ENCODE measurements at regions not wholly inside any gene's neighbourhood (a gene's known extent, or its start where the extent isn't known, plus 50 kb on each side); places are given as distances from the start of the nearest gene placed in this dataset.

GRCh38 chr9:12566404-12567090, 126.6 kb upstream of the TYRP1 start:
- Histone ChIP-seq H3K9me3 (ENCODE audit: insufficient read depth, low read depth) (no peaks in the 10 kb centered on the region), H3K36me3 (ENCODE audit: low read depth) (no peaks in the 10 kb centered on the region), H3K4me2 (no peak overlapping the region), H3K4me1 (replicated peaks; ENCODE audit: insufficient read depth) (no peaks in the 10 kb centered on the region), H3K4me3 (no peak overlapping the region), H4K20me1 (ENCODE audit: insufficient read depth) (no peaks in the 10 kb centered on the region), H3K27ac (no peak overlapping the region), H3K27me3 (ENCODE audit: insufficient read depth, low read depth) (no peaks in the 10 kb centered on the region), H2AFZ (no peak overlapping the region), H3K79me2 (ENCODE audit: low read depth) (no peaks in the 10 kb centered on the region), H3F3A (ENCODE audit: insufficient read depth, low read depth) (no peaks in the 10 kb centered on the region), H3K9me2 (ENCODE audit: insufficient read depth) (no peaks in the 10 kb centered on the region)
- ChIA-PET POLR2A (ENCODE audit: unreplicated experiment) (no interaction called here), CTCF (no interaction called here)
- intact Hi-C loops (cut with micrococcal nuclease; ENCODE audit: unreplicated experiment), result no loop called here
- DNase-seq, result no peak
- TF ChIP-seq CTCF (conservative IDR thresholded peaks at IDR 0.05) (no peak), EZH2 (IDR thresholded peaks at IDR 0.05; ENCODE audit: low read depth) (no peak)
- BruUV-seq (replicated peaks), result no TSS peak

- Histone ChIP-seq H3K4me1 (replicated peaks; ENCODE audit: insufficient read depth) (no peaks in the 10 kb centered on the region), H3K27me3 (ENCODE audit: insufficient read depth, low read depth) (no peaks in the 10 kb centered on the region), H3K36me3 (ENCODE audit: low read depth) (no peaks in the 10 kb centered on the region), H3K9me2 (ENCODE audit: insufficient read depth) (no peaks in the 10 kb centered on the region), H3K27ac (no peak overlapping the region), H4K20me1 (ENCODE audit: insufficient read depth) (no peaks in the 10 kb centered on the region), H3K79me2 (ENCODE audit: low read depth) (no peaks in the 10 kb centered on the region), H3F3A (ENCODE audit: insufficient read depth, low read depth) (no peaks in the 10 kb centered on the region), H2AFZ (no peak overlapping the region), H3K4me3 (no peak overlapping the region), H3K4me2 (no peak overlapping the region), H3K9me3 (ENCODE audit: insufficient read depth, low read depth) (no peaks in the 10 kb centered on the region)
- CTCF ChIA-PET, result no interaction called here
- no TSS peak for BruUV-seq (replicated peaks)
- intact Hi-C loops (cut with micrococcal nuclease; ENCODE audit: unreplicated experiment), result no loop called here
- TF ChIP-seq EZH2 (IDR thresholded peaks at IDR 0.05; ENCODE audit: low read depth), result no peak
- no peak for TF ChIP-seq CTCF (conservative IDR thresholded peaks at IDR 0.05)
- no peak for DNase-seq
- POLR2A ChIA-PET (ENCODE audit: unreplicated experiment), result no interaction called here
These were observed 108.3 kb upstream of the TYRP1 start for GRCh38 chr9:12584656-12585522.

GRCh38 chr9:12595400-12595799, 97.8 kb upstream of the TYRP1 start:
- no TSS peak for BruUV-seq (replicated peaks)
- no peak for DNase-seq
- no peaks in the 10 kb centered on the region for H3K27me3 ChIP-seq (ENCODE audit: insufficient read depth, low read depth)
- no peak overlapping the region for H3K27ac ChIP-seq
- POLR2A ChIA-PET (ENCODE audit: unreplicated experiment), result no interaction called here
- no peaks in the 10 kb centered on the region for H3K79me2 ChIP-seq (ENCODE audit: low read depth)
- TF ChIP-seq CTCF (conservative IDR thresholded peaks at IDR 0.05) (no peak), EZH2 (IDR thresholded peaks at IDR 0.05; ENCODE audit: low read depth) (no peak)
- no peaks in the 10 kb centered on the region for H4K20me1 ChIP-seq (ENCODE audit: insufficient read depth)
- H3K4me3 ChIP-seq, result no peak overlapping the region
- H3K4me2 ChIP-seq, result no peak overlapping the region
- no peaks in the 10 kb centered on the region for H3K4me1 ChIP-seq (replicated peaks; ENCODE audit: insufficient read depth)
- no peaks in the 10 kb centered on the region for H3K36me3 ChIP-seq (ENCODE audit: low read depth)
- CTCF ChIA-PET, result no interaction called here
- H3K9me2 ChIP-seq (ENCODE audit: insufficient read depth), result no peaks in the 10 kb centered on the region
- no peaks in the 10 kb centered on the region for H3K9me3 ChIP-seq (ENCODE audit: insufficient read depth, low read depth)
- H2AFZ ChIP-seq, result no peak overlapping the region
- intact Hi-C loops (cut with micrococcal nuclease; ENCODE audit: unreplicated experiment), result no loop called here
- no peaks in the 10 kb centered on the region for H3F3A ChIP-seq (ENCODE audit: insufficient read depth, low read depth)

Measured in PC-9 (cell line).